GM12878 (cell line): ENCODE measurements at regions not wholly inside any gene's neighbourhood (a gene's known extent, or its start where the extent isn't known, plus 50 kb on each side); places are given as distances from the start of the nearest gene placed in this dataset.

ENCODE experiments used
- ATAC-seq: fragments of 200-7000 bp; cut with Tn5 transposase; 3 replicates; pipeline ENCODE4 v1.9.1; 2020; ENCODE audit warnings: mild to moderate bottlenecking, moderate library complexity
- BruUV-seq: library from RNA; stranded (reverse); fragments of 400-500 nt; replicated peaks from 2 replicates; lab custom pipeline; 2021; lab: Mats Ljungman, UMichigan
- CTCF ChIA-PET: fragments of 300-600 bp; sonication (Branson Sonifier 250); formaldehyde crosslinking; extraction: SDS; loops from one replicate; lab custom pipeline; 2021; ENCODE audit warnings: inconsistent platforms; lab: Yijun Ruan, JAX
- POLR2A ChIA-PET: fragments of 350-600 bp; formaldehyde crosslinking; extraction: SDS; loops from one replicate; lab custom pipeline; 2021; ENCODE audit warnings: inconsistent platforms; lab: Charles Lee
- RAD21 ChIA-PET: fragments of 300-600 bp; sonication (Branson Sonifier 250); formaldehyde crosslinking; loops from one replicate; lab custom pipeline; 2023; ENCODE audit warnings: antibody characterized with exemption; ENCODE audit not compliant: unreplicated experiment; lab: Charles Lee
- SMC1A ChIA-PET: fragments of 300-600 bp; sonication (Branson Sonifier 250); formaldehyde crosslinking; loops from one replicate; lab custom pipeline; 2023; ENCODE audit not compliant: unreplicated experiment, uncharacterized antibody; lab: Charles Lee
- DNase-seq: peaks from one replicate; pipeline ENCODE4 v3.0.0-alpha.2; 2011; ENCODE audit warnings: low read depth, low spot score
- FAIRE-seq: peaks from 3 replicates; lab custom pipeline; 2011; peaks lifted over from hg19 to GRCh38; lab: Jason Lieb, UNC
- H2AFZ ChIP-seq: 2 replicates; pipeline ENCODE4 v1.6.0; 2011; ENCODE audit warnings: low read depth, low read length, control low read depth; ENCODE audit not compliant: control insufficient read depth
- H3K27ac ChIP-seq: 2 replicates; pipeline ENCODE4 v1.5.1; 2011; ENCODE audit warnings: control low read depth; ENCODE audit not compliant: control insufficient read depth, insufficient read depth
- H3K27me3 ChIP-seq, 2 experiments: replicated peaks in 1 of 2; 2 replicates each; pipeline versions ENCODE4 v1.6.0 to v1.6.1; 2011; ENCODE audit warnings: low read length in 1 of 2; ENCODE audit not compliant: control insufficient read depth in 2 of 2, insufficient read depth in 2 of 2
- H3K36me3 ChIP-seq, 2 experiments: 2 replicates each; pipeline ENCODE4 v1.5.1; 2011; ENCODE audit warnings: low read length in 1 of 2; ENCODE audit not compliant: control insufficient read depth in 2 of 2, insufficient read depth in 2 of 2
- H3K4me1 ChIP-seq: 2 replicates; pipeline ENCODE4 v1.6.1; 2011; ENCODE audit warnings: mild to moderate bottlenecking, low read length, moderate library complexity, mixed read lengths; ENCODE audit not compliant: control insufficient read depth, insufficient read depth
- H3K4me2 ChIP-seq: 2 replicates; pipeline ENCODE4 v1.6.0; 2011; ENCODE audit warnings: control low read depth; ENCODE audit not compliant: control insufficient read depth, insufficient read depth
- H3K4me3 ChIP-seq: fragments of 200-600 bp; sonication (generic); 2 replicates; pipeline ENCODE4 v1.5.1; 2016
- H3K79me2 ChIP-seq: 2 replicates; pipeline ENCODE4 v1.6.0; 2011; ENCODE audit warnings: low read length; ENCODE audit not compliant: control insufficient read depth, insufficient read depth
- H3K9ac ChIP-seq: 2 replicates; pipeline ENCODE4 v1.8.0; 2011; ENCODE audit warnings: low read length, control low read depth, mixed read lengths; ENCODE audit not compliant: control insufficient read depth, insufficient read depth
- H3K9me3 ChIP-seq: replicated peaks from 3 replicates; pipeline ENCODE4 v1.5.1; 2011; ENCODE audit warnings: mild to moderate bottlenecking, low read length; ENCODE audit not compliant: control insufficient read depth, insufficient read depth
- H4K20me1 ChIP-seq: 2 replicates; pipeline ENCODE4 v1.6.0; 2011; ENCODE audit not compliant: control insufficient read depth, insufficient read depth
- ATF7 ChIP-seq: fragments of 450-650 bp; IDR thresholded peaks from 2 replicates; pipeline ENCODE4 v1.6.1; 2016; ENCODE audit warnings: low read depth, mild to moderate bottlenecking
- CBX5 ChIP-seq: sonication (generic); IDR thresholded peaks from 2 replicates; pipeline ENCODE4 v1.6.1; 2016; ENCODE audit warnings: low read depth, moderate library complexity, mild to moderate bottlenecking, inconsistent platforms
- FOS ChIP-seq: IDR thresholded peaks from 3 replicates; pipeline ENCODE4 v1.6.1; 2011; ENCODE audit warnings: borderline replicate concordance; ENCODE audit not compliant: insufficient read length; ENCODE audit errors: extremely low read depth
- IKZF2 ChIP-seq, 2 experiments: fragments of 450-650 bp; IDR thresholded peaks; 2 replicates each; pipeline ENCODE4 v1.6.1; 2017; ENCODE audit warnings: mild to moderate bottlenecking in 2 of 2, moderate library complexity in 2 of 2
- JUNB ChIP-seq: IDR thresholded peaks from 2 replicates; pipeline ENCODE4 v1.6.1; 2016; ENCODE audit warnings: antibody characterized with exemption, mild to moderate bottlenecking
- KAT2A ChIP-seq: conservative IDR thresholded peaks from 2 replicates; pipeline ENCODE4 v1.6.1; 2011; ENCODE audit warnings: low read depth, low read length; ENCODE audit not compliant: control insufficient read depth
- MYC ChIP-seq: IDR thresholded peaks from 2 replicates; pipeline ENCODE4 v1.6.1; 2011; ENCODE audit warnings: mild to moderate bottlenecking, low read length, moderate library complexity, inconsistent platforms; ENCODE audit not compliant: insufficient read depth, insufficient replicate concordance, insufficient read length, severe bottlenecking
- SP1 ChIP-seq: IDR thresholded peaks from one replicate; pipeline ENCODE4 v1.6.1; 2011; ENCODE audit warnings: low read depth, low read length
- YY1 ChIP-seq: IDR thresholded peaks from 2 replicates; pipeline ENCODE4 v1.6.1; 2011; ENCODE audit warnings: low read depth, mild to moderate bottlenecking, low read length
- ZBED1 ChIP-seq: IDR thresholded peaks from 2 replicates; pipeline ENCODE4 v1.6.1; 2016; ENCODE audit warnings: borderline replicate concordance
- ZNF207 ChIP-seq: fragments of 450-650 bp; IDR thresholded peaks from 2 replicates; pipeline ENCODE4 v1.6.1; 2014; ENCODE audit warnings: antibody characterized with exemption, mild to moderate bottlenecking, borderline replicate concordance
- WGBS: methylation state at CpG from one replicate; pipeline ENCODE4 v1.1.6; 2016; ENCODE audit warnings: low lambda C conversion rate; ENCODE audit not compliant: insufficient replicate concordance, insufficient coverage; ENCODE audit errors: missing lambda C conversion rate; 5-methylcytosine and 5-hydroxymethylcytosine counted together
- in situ Hi-C: fragments of 300-500 bp; cut with MboI; formaldehyde crosslinking; loops from 9 replicates; pipeline ENCODE4 v1.14.3; 2018; ENCODE audit warnings: mixed read lengths
- intact Hi-C: fragments of 100-400 bp; cut with micrococcal nuclease; formaldehyde crosslinking; loops from one replicate; pipeline ENCODE4 v1.14.2; 2022; ENCODE audit not compliant: unreplicated experiment
- TF ChIP-seq, protein P1 (sequence below): IDR thresholded peaks from 2 replicates; pipeline ENCODE4 v1.6.1; 2011; ENCODE audit warnings: low read depth, mild to moderate bottlenecking, low read length, moderate library complexity, borderline replicate concordance; ENCODE audit errors: extremely low read depth
- TF ChIP-seq, protein P2 (sequence below), 3 experiments: IDR thresholded peaks in 2 of 3; conservative IDR thresholded peaks in 1 of 3; 2 replicates each; pipeline ENCODE4 v1.5.1; 2011; ENCODE audit warnings: low read depth in 3 of 3, low read length in 3 of 3, mild to moderate bottlenecking in 3 of 3, control low read depth in 2 of 3, moderate library complexity in 2 of 3, inconsistent platforms in 1 of 3, mixed read lengths in 1 of 3; ENCODE audit not compliant: control insufficient read depth in 2 of 3, insufficient read depth in 1 of 3; ENCODE audit errors: extremely low read depth in 1 of 3
- TF ChIP-seq, protein P3 (sequence below): IDR thresholded peaks from 2 replicates; pipeline ENCODE4 v1.6.1; 2012; ENCODE audit warnings: low read depth, low read length, improper control_type of control experiment

DNA sequence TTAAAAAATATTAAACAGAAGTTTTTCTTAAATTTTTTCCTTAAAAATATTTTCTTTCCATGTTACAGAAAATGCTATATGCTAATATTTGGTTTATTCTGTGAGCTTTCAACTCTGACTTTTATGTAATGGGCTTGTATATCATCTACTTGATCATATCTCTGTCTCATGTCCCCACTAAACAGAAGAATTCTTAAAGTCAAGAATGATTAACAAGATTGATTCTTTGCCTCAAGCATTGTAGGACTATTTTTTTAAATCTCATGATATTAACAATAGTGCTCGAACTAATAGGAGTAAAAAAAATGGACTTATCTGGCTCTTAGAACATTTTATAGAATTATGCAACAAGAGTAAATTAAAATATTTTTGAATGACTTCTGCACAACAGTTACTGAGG is 206.3 kb downstream of the C12orf50 start:
- intact Hi-C loops: no loop called here
- no TSS peak for BruUV-seq
- ChIA-PET POLR2A (no interaction called here), SMC1A (no interaction called here), CTCF (no interaction called here), RAD21 (no interaction called here)
- H2AFZ ChIP-seq: no peak overlapping the region
- WGBS: 0% methylated on average over 1 of the region's 1 CpG
- H3K79me2 ChIP-seq: no peaks in the 10 kb centered on the region
- in situ Hi-C loops: no loop called here
- FAIRE-seq (no peak), DNase-seq (no peak), ATAC-seq (no peak)
- H3K27me3 ChIP-seq: no peaks in the 10 kb centered on the region
- H3K4me1 ChIP-seq: no peaks in the 10 kb centered on the region
- H3K4me3 ChIP-seq: no peak overlapping the region
- H4K20me1 ChIP-seq: no peaks in the 10 kb centered on the region
- no peak for TF ChIP-seq FOS
- TF ChIP-seq, protein P1, sequence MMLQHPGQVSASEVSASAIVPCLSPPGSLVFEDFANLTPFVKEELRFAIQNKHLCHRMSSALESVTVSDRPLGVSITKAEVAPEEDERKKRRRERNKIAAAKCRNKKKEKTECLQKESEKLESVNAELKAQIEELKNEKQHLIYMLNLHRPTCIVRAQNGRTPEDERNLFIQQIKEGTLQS: no peak
- no peaks in the 10 kb centered on the region for H3K9me3 ChIP-seq
- H3K9ac ChIP-seq: no peak overlapping the region
- no peak overlapping the region for H3K4me2 ChIP-seq
- H3K36me3 ChIP-seq: no peaks in the 10 kb centered on the region
- no peak overlapping the region for H3K27ac ChIP-seq

DNA sequence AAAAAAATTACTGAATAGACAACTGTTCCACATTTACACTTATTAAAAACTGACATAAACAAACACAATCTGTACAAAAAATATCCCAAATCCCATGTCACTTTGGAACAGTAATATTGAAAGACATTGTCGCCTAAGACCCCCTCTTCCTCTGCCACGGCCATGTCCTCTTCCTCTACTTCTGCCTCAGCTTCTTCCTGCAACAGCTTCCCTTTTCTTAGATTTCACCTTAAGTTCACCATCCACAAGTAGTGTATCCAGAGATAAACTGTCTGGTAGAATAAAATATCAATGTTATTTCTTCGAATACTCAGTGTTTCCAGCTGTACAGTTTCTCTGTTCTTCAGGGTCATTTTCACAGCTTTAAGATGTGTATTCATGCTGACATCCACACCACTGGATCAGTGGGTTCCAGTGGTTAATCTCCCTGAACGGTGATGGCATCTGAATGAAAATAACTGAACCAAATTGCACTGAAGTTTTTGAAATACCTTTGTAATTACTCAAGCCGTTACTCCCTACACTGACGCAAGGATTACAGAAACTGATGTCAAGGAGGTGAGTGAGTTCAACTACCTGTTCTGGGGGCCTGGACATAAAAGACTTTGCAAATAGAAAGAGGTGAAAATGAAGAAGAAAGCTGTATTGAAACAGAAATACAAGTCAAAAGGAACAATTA is 208.5 kb downstream of the C12orf50 start:
- DNase-seq (no peak), ATAC-seq (no peak), FAIRE-seq (no peak)
- in situ Hi-C loops (no loop called here), intact Hi-C loops (no loop called here)
- Histone ChIP-seq H3K9ac (no peak overlapping the region), H3K4me2 (no peak overlapping the region), H3K36me3 (no peaks in the 10 kb centered on the region), H3K27ac (no peak overlapping the region), H4K20me1 (no peaks in the 10 kb centered on the region), H3K9me3 (no peaks in the 10 kb centered on the region), H3K27me3 (no peaks in the 10 kb centered on the region), H3K4me3 (no peak overlapping the region), H3K79me2 (no peaks in the 10 kb centered on the region), H3K4me1 (no peaks in the 10 kb centered on the region), H2AFZ (no peak overlapping the region)
- ChIA-PET SMC1A (no interaction called here), CTCF (no interaction called here), POLR2A (no interaction called here), RAD21 (no interaction called here)
- WGBS: 40% methylated on average over 6 of the region's 6 CpGs
- no TSS peak for BruUV-seq
- TF ChIP-seq IKZF2 (IDR thresholded peaks at IDR 0.05) (no peak), ZBED1 (no peak), KAT2A (no peak), FOS (no peak), JUNB (no peak), ZNF207 (no peak), YY1 (no peak), SP1 (no peak), MYC (no peak), CBX5 (no peak), ATF7 (no peak)
- TF ChIP-seq, protein P2, sequence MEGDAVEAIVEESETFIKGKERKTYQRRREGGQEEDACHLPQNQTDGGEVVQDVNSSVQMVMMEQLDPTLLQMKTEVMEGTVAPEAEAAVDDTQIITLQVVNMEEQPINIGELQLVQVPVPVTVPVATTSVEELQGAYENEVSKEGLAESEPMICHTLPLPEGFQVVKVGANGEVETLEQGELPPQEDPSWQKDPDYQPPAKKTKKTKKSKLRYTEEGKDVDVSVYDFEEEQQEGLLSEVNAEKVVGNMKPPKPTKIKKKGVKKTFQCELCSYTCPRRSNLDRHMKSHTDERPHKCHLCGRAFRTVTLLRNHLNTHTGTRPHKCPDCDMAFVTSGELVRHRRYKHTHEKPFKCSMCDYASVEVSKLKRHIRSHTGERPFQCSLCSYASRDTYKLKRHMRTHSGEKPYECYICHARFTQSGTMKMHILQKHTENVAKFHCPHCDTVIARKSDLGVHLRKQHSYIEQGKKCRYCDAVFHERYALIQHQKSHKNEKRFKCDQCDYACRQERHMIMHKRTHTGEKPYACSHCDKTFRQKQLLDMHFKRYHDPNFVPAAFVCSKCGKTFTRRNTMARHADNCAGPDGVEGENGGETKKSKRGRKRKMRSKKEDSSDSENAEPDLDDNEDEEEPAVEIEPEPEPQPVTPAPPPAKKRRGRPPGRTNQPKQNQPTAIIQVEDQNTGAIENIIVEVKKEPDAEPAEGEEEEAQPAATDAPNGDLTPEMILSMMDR (IDR thresholded peaks at IDR 0.05 in 2 of 3, conservative IDR thresholded peaks at IDR 0.05 in 1 of 3; ENCODE audit: control insufficient read depth in 2 of 3, extremely low read depth in 1 of 3, insufficient read depth in 1 of 3, low read depth in 3 of 3, low read length in 3 of 3): no peak
- TF ChIP-seq, protein P3, sequence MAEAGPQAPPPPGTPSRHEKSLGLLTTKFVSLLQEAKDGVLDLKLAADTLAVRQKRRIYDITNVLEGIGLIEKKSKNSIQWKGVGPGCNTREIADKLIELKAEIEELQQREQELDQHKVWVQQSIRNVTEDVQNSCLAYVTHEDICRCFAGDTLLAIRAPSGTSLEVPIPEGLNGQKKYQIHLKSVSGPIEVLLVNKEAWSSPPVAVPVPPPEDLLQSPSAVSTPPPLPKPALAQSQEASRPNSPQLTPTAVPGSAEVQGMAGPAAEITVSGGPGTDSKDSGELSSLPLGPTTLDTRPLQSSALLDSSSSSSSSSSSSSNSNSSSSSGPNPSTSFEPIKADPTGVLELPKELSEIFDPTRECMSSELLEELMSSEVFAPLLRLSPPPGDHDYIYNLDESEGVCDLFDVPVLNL: no peak
- TF ChIP-seq, protein P1: no peak
